IMR-90 (cell line): ENCODE measurements at regions not wholly inside any gene's neighbourhood (a gene's known extent, or its start where the extent isn't known, plus 50 kb on each side); places are given as distances from the start of the nearest gene placed in this dataset.

ENCODE experiments used
- ATAC-seq: fragments of 200-7000 bp; cut with Tn5 transposase; 2 replicates; pipeline ENCODE4 v1.9.1; 2020; ENCODE audit warnings: low read depth, mild to moderate bottlenecking, moderate library complexity
- BruUV-seq: library from RNA; stranded (reverse); fragments of 400-500 nt; replicated peaks from 2 replicates; lab custom pipeline; 2021; lab: Mats Ljungman, UMichigan
- CTCF ChIA-PET: fragments of 300-600 bp; formaldehyde crosslinking; extraction: SDS; loops from one replicate; lab custom pipeline; 2021; ENCODE audit warnings: antibody characterized with exemption; lab: Yijun Ruan, JAX
- POLR2A ChIA-PET: fragments of 300-600 bp; sonication (Branson Sonifier 250); formaldehyde crosslinking; loops from one replicate; lab custom pipeline; 2022; ENCODE audit warnings: antibody characterized with exemption; ENCODE audit not compliant: unreplicated experiment; lab: Charles Lee
- DNase-seq: peaks from one replicate; pipeline ENCODE4 v3.0.0; 2013
- H2AFZ ChIP-seq: replicated peaks from 2 replicates; pipeline ENCODE3; 2013; ENCODE audit warnings: low read length, mild to moderate bottlenecking; ENCODE audit not compliant: poor library complexity
- H2AK5ac ChIP-seq: 2 replicates; pipeline ENCODE4 v1.6.1; 2013; ENCODE audit warnings: low read depth, low read length, inconsistent platforms
- H2AK9ac ChIP-seq: replicated peaks from 2 replicates; pipeline ENCODE3; 2013; ENCODE audit warnings: mild to moderate bottlenecking, low read depth, low read length, moderate library complexity; ENCODE audit not compliant: poor library complexity
- H2BK120ac ChIP-seq: 2 replicates; pipeline ENCODE4 v1.6.1; 2013; ENCODE audit warnings: low read depth, low read length, inconsistent platforms
- H2BK15ac ChIP-seq: 3 replicates; pipeline ENCODE4 v1.6.1; 2013; ENCODE audit warnings: low read depth, low read length, inconsistent platforms
- H2BK20ac ChIP-seq: 2 replicates; pipeline ENCODE4 v1.6.1; 2013; ENCODE audit warnings: low read depth, mild to moderate bottlenecking, inconsistent platforms, low read length, moderate library complexity
- H2BK5ac ChIP-seq: 2 replicates; pipeline ENCODE4 v1.6.1; 2013; ENCODE audit warnings: mild to moderate bottlenecking, low read depth, low read length, inconsistent platforms; ENCODE audit not compliant: poor library complexity, severe bottlenecking
- H3K14ac ChIP-seq: replicated peaks from 2 replicates; pipeline ENCODE4 v1.6.1; 2013; ENCODE audit warnings: low read depth, low read length, inconsistent platforms
- H3K18ac ChIP-seq: 2 replicates; pipeline ENCODE4 v1.6.1; 2013; ENCODE audit warnings: low read depth, low read length, control low read depth
- H3K23ac ChIP-seq: 2 replicates; pipeline ENCODE4 v1.6.1; 2013; ENCODE audit warnings: low read depth, low read length, inconsistent platforms
- H3K27ac ChIP-seq: 2 replicates; pipeline ENCODE4 v1.5.1; 2013; ENCODE audit warnings: mild to moderate bottlenecking, control low read depth, low read length; ENCODE audit not compliant: insufficient read depth
- H3K27me3 ChIP-seq: 2 replicates; pipeline ENCODE4 v1.6.1; 2013; ENCODE audit warnings: low read length; ENCODE audit not compliant: control insufficient read depth, insufficient read depth
- H3K36me3 ChIP-seq: 2 replicates; pipeline ENCODE4 v1.6.1; 2013; ENCODE audit warnings: low read length, mixed read lengths; ENCODE audit not compliant: control insufficient read depth, insufficient read depth
- H3K4ac ChIP-seq: 2 replicates; pipeline ENCODE4 v1.6.1; 2013; ENCODE audit warnings: low read depth, low read length, inconsistent platforms
- H3K4me1 ChIP-seq: 2 replicates; pipeline ENCODE4 v1.6.1; 2013; ENCODE audit warnings: low read length, mixed read lengths; ENCODE audit not compliant: control insufficient read depth, insufficient read depth
- H3K4me2 ChIP-seq: 2 replicates; pipeline ENCODE4 v1.6.1; 2013; ENCODE audit warnings: low read depth, mild to moderate bottlenecking, control low read depth, low read length, moderate library complexity
- H3K4me3 ChIP-seq: 2 replicates; pipeline ENCODE4 v1.5.1; 2013; ENCODE audit warnings: low read depth, mild to moderate bottlenecking, control low read depth, low read length, moderate library complexity; ENCODE audit not compliant: insufficient read depth
- H3K56ac ChIP-seq: 2 replicates; pipeline ENCODE4 v1.6.1; 2013; ENCODE audit warnings: low read length, inconsistent platforms; ENCODE audit not compliant: insufficient read depth; ENCODE audit errors: extremely low read depth
- H3K79me1 ChIP-seq, 2 experiments: 2 replicates each; pipeline ENCODE4 v1.6.1; 2013; ENCODE audit warnings: low read length in 2 of 2, inconsistent platforms in 1 of 2, low read depth in 1 of 2
- H3K9ac ChIP-seq: 2 replicates; pipeline ENCODE4 v1.6.1; 2013; ENCODE audit warnings: low read depth, low read length, control low read depth
- H3K9me1 ChIP-seq: 2 replicates; pipeline ENCODE4 v1.6.1; 2013; ENCODE audit warnings: low read length, inconsistent platforms; ENCODE audit not compliant: insufficient read depth
- H3K9me3 ChIP-seq: 2 replicates; pipeline ENCODE4 v1.6.1; 2013; ENCODE audit warnings: low read length; ENCODE audit not compliant: control insufficient read depth, insufficient read depth
- H4K20me1 ChIP-seq: 2 replicates; pipeline ENCODE4 v1.6.1; 2013; ENCODE audit warnings: low read length, inconsistent platforms; ENCODE audit not compliant: insufficient read depth
- H4K5ac ChIP-seq: 2 replicates; pipeline ENCODE4 v1.6.1; 2013; ENCODE audit warnings: mild to moderate bottlenecking, low read depth, low read length, control low read depth
- H4K8ac ChIP-seq, 2 experiments: 2 replicates each; pipeline ENCODE4 v1.6.1; 2013; ENCODE audit warnings: low read depth in 2 of 2, low read length in 2 of 2, control low read depth in 1 of 2, inconsistent platforms in 1 of 2
- H4K91ac ChIP-seq: 2 replicates; pipeline ENCODE4 v1.6.1; 2013; ENCODE audit warnings: low read depth, low read length, inconsistent platforms; ENCODE audit not compliant: insufficient read depth
- CHD1 ChIP-seq: IDR thresholded peaks from 2 replicates; pipeline ENCODE4 v1.6.1; 2012; ENCODE audit warnings: low read depth, low read length, improper control_type of control experiment
- MAFK ChIP-seq: IDR thresholded peaks from 2 replicates; pipeline ENCODE4 v1.6.1; 2012; ENCODE audit warnings: low read depth, low read length, improper control_type of control experiment
- NFE2L2 ChIP-seq: fragments of 150-350 bp; IDR thresholded peaks from 2 replicates; pipeline ENCODE4 v1.6.1; 2016; ENCODE audit warnings: low read depth, mild to moderate bottlenecking, low read length
- WGBS, 2 experiments: methylation state at CpG; one replicate each; pipeline versions ENCODE4 v1.1.5 to v1.1.7; 2013; ENCODE audit warnings: missing lambda C conversion rate in 2 of 2; ENCODE audit not compliant: insufficient read length in 1 of 2; ENCODE audit errors: extremely low coverage in 2 of 2; 5-methylcytosine and 5-hydroxymethylcytosine counted together
- dilution Hi-C: fragments of 300-500 bp; cut with HindIII; formaldehyde crosslinking; loops from one replicate; pipeline ENCODE4 v1.14.3; 2018; ENCODE audit warnings: low sequenced_read_pairs; ENCODE audit not compliant: unreplicated experiment
- in situ Hi-C: fragments of 300-500 bp; cut with MboI; formaldehyde crosslinking; loops from 3 replicates; pipeline ENCODE4 v1.14.3; 2019; ENCODE audit warnings: low sequenced_read_pairs, inconsistent platforms, mixed read lengths
- intact Hi-C: fragments of 100-400 bp; cut with micrococcal nuclease; formaldehyde crosslinking; loops from 2 replicates; pipeline ENCODE4 v1.10.0; 2022

DNA sequence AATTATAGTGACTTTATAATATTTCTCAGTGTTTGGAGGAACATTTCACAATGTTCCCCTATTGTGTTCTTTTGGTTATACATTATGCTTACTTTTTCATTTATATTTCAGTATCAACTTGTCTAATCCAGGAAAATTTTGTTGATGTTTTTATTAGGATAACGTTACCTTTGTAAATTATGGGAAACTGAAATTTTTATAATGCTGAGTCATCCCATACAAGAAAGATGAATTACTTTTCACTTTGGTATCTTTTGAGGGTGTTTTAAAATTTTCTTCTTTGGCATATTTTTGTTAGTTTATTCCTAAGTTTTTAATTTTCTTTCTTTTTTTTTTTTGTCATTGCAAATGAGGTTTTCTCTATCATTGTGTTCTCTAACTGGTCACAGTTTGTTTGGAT, 542.7 kb downstream of the SLC16A7 start:
- Histone ChIP-seq H3K36me3 (no peaks in the 10 kb centered on the region), H3K9me3 (no peaks in the 10 kb centered on the region), H3K27ac (no peak overlapping the region), H4K8ac (no peak overlapping the region), H4K20me1 (no peaks in the 10 kb centered on the region), H3K4me1 (no peaks in the 10 kb centered on the region), H2BK20ac (no peak overlapping the region), H2BK120ac (no peak overlapping the region), H3K56ac (no peak overlapping the region), H4K5ac (no peak overlapping the region), H3K27me3 (no peaks in the 10 kb centered on the region), H4K91ac (no peak overlapping the region), H2BK15ac (no peak overlapping the region), H3K9me1 (no peaks in the 10 kb centered on the region), H2AFZ (no peak overlapping the region), H3K18ac (no peak overlapping the region), H2BK5ac (no peak overlapping the region), H3K4me2 (no peak overlapping the region), H3K14ac (no peak overlapping the region), H2AK9ac (no peak overlapping the region), H3K4ac (no peak overlapping the region), H3K4me3 (no peak overlapping the region), H2AK5ac (no peak overlapping the region), H3K23ac (no peak overlapping the region), H3K79me1 (no peaks in the 10 kb centered on the region), H3K9ac (no peak overlapping the region)
- no TSS peak for BruUV-seq
- DNase-seq (no peak), ATAC-seq (no peak)
- WGBS, 2 experiments, result no CpG with 5 or more reads among the region's 1 CpG
- intact Hi-C loops, result no loop called here
- in situ Hi-C loops, result no loop called here
- ChIA-PET POLR2A (interaction anchor here (0.6 kb wide), 1 partner anchor 256 kb away, joined by 3 read pairs; no protein-coding TSS in a partner anchor), CTCF (interaction anchor here (0.6 kb wide), 1 partner anchor 353 kb away, joined by 4 read pairs; no protein-coding TSS in a partner anchor)
- TF ChIP-seq CHD1, result no peak
- TF ChIP-seq MAFK, result peak; percentile 67
- peak; percentile 92 for TF ChIP-seq NFE2L2
- dilution Hi-C loops, result no loop called here
